NCI-H2029 treated with DMSO at 0.1 percent for 48 hours (cell line): ENCODE measurements at regions not wholly inside any gene's neighbourhood (a gene's known extent, or its start where the extent isn't known, plus 50 kb on each side); places are given as distances from the start of the nearest gene placed in this dataset.
"Not testable (repeated sequence)": the region's sequence is repeated elsewhere in the genome, so short reads cannot be mapped to it uniquely, and the experiment has no call there.

Experiments used
- DNase-seq: peaks from one replicate; lab custom pipeline; 2025; lab: John Stamatoyannopoulos, UW

DNA sequence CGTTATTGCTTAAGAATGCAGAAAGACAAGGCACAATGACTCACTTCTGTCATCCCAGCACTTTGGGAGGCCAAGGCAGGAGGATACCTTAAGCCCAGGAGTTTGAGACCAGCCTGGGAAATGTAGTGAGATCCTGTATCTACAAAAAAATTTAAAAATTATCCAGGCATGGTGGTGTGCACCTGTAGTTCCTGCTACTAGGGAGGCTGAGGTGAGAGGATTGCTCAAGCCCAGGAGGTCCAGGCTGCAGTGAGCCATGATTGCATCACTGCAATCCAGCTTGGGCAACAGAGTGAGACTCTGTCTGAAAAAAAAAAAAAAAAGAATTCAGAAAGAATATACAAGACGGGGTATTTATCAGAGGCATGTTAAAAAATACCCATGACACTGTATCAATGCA, 182.0 kb upstream of the SPOPL start:
- DNase-seq: no peak

DNA sequence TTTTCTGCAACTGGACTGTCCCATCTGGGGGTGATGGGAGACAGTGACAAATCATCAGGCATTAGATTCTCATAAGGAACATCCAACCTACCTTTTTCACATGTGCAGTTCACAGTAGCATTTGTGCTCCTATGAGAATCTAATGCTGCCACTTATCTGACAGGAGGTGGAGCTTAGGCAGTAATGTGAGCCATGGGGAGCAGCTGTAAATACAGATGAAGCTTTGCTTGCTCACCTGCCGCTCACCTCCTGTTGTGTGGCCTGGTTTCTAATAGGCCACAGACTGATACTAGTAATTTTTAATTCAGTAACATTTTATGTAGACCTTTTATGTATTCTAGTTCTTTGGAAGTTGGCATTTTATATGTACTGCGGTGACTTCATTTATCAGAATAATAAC, 180.1 kb upstream of the SPOPL start:
- DNase-seq: peak; percentile 34

DNA sequence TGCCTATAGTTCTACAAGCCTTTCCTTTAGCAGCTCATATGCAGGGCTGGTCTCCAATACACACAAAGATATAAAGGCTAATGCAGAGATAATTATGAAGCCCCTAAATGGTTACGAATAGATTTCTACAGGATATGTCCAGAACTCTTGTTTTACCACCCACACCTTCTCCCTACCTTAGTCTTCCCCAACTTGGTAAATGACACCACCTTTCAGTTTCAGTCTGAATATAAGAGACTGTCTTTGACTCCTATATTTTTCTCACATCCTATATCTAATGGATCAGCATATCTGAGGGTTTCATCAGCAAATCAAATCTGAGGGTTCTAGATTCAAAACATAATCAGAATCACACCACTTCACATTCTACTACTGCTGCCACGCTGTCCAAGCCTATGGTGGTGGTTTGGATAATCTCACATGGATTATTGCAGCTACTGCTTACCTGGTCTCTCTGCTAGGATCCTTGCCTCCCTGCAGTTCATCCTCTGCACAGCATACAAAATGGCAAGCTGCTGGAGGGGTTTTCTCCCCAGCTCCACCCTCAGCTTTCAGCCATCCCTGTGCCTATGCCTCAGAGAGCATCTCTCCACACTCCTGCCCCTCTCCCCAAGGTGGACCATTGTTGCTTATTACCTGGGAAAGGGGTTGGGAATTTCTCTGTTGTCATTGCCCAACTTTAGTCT, 178.0 kb upstream of the SPOPL start:
- DNase-seq: no peak

DNA sequence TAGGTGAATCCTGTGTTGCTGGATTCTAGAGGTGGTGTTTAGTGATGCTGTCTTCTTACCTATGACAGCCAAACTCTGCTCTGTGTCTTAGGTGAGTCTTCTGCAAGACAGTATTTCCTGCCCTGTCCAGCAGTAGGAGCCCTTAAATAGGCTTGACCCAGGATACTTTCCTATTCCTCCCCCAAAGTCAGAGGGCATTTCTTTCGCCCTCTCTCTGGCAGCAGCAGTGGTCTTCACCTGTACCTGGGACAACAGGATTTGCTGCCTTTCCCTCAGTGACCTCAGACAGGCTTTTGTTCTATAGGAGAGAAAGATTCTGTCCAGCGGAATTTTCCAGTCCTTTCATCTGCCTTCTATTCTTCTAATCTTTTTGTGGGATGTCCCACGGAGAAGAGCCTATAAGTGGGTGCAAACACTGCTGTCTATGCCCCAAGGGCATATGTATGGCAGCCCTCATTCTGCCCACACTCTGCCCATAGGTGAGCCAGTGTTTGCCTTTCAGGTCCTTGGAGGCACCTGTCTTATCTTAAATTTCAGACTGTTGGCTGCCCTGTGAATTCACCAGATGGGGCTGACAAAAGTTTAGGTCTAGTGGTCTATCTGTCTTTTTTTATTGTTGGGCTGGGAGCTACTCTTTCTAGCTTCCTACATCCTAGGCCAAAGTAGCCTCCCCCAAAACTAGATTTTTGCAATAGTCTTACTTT, 177.3 kb upstream of the SPOPL start:
- no peak for DNase-seq

DNA sequence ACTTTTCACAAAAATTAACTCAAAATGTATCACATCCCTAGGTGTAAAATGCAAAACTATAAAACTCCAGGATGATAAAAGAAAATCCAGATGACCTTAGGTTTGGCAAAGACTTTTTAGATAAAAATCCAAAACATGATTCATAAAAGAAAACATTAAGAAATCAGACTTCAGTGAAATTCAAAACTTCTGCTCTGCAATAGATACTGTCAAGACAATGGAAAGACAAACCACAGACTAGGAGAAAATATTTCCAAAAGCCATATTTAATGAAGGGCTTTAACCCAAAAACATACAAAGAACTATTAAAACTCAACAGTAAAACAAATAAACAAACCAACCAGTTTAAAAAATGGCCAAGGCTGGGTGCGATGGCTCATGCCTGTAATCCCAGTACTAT, 173.6 kb upstream of the SPOPL start:
- DNase-seq: no peak

DNA sequence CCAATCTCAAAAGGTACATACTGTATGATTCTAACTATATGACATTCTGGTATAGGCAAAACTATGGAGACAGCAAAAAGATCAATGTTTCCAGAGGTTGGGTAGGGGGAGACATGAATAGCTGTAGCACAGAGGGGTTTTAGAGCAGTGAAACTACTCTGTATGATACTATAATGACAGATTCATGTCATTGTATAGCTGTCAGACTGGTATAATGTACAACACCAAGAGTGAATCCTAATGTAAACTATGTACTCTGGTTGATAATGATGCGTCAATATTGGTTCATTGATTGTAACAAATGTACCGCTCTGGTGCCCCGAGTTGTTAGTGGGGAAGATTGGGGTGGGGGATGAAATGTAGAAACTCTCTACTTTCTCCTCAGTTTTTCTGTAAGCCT, 172.4 kb upstream of the SPOPL start:
- no peak for DNase-seq

DNA sequence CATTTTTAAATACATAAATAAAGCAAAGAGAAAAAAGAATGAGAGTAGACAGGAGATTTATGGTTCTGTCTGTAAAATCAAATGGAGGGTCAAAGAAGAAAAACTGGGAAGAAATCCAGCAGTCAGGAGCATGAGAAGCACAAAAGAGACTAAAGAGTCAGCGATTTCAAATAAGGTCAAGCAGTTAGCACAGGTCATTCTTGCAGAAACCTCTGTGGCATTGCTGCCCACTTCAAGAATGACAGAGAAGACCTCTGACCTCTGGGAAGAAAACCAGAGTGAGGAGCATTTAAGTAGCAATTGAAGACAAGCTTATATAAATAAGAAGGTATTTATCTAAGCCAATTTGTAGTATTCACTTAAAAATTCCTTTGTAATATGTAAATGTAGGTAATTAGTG, 172.0 kb upstream of the SPOPL start:
- no peak for DNase-seq

DNA sequence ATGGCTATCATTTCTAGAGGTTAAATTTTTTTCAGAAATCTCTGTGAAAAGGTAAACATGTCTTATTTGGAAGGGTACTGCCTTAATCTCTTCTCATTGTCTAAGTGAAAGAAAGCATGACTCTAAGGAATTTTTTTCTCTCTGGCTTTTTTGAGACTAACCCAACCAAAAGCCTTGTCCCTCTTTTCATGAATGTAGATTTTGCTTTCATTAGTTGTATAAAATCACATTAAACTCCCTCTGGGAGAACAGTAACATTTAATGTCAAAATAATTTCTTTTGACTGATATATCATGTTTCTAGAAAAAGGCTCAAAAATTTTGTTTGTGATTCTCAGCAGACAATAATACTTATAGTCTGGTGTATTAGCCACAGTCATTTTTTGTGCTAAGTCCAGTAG, 168.4 kb upstream of the SPOPL start:
- no peak for DNase-seq

DNA sequence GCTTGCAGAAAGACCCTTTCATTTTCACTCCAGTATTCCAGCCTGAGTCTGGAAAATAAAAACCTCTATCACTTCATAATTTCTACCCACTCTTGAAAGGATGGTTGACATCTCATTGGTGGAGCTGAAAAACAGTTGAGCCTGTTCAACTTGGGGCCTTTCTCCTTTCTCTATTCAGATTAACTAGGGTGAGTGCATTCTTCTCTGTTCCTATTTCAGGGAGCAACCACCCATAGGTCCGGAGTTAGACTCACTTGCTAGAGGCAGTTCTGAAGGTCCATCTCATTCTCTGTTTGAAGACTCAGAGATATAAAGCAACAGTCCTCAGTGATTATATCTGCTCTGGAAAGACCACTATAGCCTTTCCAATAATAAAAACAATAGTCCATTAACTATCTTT, 167.9 kb upstream of the SPOPL start:
- DNase-seq: no peak

DNA sequence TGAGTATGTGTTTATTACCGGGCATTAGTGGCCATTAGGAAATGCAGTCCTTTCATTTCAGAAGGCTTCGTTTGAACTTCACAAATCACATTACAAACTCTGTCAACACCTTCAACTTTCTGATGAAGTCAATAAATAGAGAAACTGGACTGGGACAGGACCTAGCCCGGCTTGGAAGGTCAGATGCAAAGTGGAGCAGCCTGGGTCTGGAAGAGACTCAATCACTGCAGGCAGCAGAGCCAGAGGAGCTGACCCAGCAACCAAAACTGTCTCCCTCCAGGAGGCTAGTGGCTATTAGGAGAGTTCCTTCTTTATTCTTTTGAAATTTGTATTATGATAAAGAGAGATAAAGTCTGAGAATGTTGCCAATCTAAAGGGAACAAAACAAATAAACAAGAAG, 167.2 kb upstream of the SPOPL start:
- DNase-seq: no peak

DNA sequence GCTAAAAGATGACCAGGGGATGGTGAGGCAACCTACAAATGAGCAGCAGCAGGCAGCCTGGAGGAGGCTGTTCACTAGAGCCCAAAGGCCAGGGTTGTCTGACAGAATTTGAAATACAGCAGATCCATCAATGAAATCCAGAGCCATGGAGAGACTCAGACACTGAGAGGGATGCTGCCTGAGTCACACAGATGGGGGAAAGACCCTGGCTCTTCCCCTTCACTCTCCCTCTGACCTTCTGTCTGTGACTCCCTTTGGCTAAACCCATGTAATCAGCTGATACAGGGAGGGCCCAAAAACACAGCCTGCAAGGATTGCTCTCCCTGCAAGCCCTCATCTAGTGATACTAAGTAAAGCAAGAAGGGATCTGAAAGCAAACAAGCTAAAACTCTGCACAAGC, 166.5 kb upstream of the SPOPL start:
- no peak for DNase-seq

DNA sequence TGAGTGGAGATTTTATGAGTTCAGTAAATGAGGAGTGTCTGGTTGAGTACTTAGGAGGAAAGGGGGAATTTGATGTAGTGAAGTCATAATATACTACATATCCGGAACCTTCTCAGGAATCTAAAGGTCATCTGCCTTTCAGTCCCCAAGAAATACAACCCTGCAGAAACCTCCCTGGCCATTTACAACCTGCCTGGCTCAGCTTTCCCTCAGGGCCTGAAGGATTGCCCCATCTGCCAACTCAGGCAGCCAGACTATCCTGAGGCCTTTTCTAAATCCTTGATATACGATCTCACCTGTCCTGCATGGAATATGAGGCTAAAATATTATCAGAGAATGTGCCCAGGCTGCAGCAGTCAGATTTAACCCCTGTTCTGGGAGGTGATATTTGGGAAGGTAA, 165.4 kb upstream of the SPOPL start:
- DNase-seq: no peak

DNA sequence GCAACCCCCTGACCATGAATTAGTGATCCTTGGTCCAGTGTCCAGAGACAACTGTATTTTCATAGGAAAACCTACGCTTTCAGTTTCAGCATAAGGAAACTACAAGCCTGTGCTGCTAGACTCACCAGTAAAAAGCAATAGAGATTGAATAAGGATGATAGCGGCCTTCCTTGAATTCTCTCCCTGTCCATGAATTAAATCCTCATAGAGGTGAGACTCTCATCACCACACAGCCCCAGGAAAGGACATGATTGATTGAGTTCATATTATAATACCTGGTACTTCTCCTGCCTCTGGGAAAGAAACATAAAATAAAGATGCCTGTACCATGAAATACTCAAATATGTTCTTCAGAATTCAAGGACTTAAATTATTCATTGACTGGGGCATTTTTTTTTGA, 146.3 kb upstream of the SPOPL start:
- no peak for DNase-seq

DNA sequence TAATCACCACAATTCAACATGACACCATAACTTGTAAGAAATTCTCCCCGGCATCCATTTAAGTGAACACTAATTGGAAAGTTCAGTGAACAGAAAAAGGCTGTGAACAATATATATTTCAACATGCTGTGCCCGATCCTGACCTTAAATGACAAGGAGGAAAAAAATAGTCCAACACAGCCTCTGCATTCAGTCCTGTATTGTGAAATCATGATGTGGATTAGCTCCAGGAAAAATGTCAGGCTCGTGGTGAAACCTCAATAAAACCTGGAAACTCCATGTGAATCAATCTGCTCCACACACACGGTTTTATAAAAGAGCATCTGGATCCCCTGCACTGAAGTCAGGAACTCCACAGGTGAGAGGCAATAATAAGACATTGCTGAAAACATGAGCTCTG, 145.4 kb upstream of the SPOPL start:
- DNase-seq: no peak

DNA sequence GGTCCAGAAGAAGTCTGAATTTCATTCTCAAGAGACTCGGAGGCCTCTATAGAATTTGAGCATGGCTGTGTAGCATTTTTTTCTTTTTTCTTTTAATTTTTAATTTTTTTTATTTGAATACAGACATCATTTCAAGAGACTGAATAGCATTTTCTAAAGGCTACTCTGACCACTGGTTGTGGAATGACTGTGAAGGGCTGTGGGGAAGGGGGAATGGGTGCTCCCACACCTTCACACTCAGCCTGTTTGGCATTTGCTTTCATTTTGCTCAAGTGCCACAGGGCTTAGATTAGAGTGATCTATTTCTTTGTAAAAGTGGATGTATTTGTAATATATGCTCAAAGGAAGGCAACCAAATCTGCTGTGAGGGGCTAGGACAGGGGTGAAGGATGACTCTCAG, 142.0 kb upstream of the SPOPL start:
- no peak for DNase-seq

DNA sequence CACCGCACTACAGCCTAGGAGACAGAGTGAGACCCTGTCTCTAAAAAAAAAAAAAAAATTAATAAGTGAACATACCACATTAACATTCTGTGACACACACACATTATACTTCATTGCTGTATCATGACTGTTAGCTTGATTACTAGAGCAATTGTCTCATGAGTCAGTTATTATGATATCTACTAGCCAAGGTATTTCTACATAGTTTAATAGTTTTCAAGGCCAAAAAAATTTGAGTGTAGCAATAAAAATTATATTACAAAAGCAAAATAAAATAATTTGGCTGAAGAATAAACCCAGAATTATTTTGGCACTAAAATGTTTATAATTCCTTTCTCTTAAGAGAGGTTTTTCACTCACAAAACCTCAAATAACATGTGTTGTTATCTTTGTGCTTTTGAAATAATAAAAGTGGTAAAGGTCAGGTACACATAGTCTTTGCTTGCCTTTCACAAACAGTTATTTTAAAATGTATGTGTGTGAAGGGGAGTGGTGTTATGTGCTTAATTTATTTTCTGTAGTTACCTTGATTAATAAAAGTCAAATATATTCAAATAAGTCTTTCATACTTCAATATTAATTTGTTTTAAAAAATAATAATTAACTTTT, 136.9 kb upstream of the SPOPL start:
- no peak for DNase-seq

DNA sequence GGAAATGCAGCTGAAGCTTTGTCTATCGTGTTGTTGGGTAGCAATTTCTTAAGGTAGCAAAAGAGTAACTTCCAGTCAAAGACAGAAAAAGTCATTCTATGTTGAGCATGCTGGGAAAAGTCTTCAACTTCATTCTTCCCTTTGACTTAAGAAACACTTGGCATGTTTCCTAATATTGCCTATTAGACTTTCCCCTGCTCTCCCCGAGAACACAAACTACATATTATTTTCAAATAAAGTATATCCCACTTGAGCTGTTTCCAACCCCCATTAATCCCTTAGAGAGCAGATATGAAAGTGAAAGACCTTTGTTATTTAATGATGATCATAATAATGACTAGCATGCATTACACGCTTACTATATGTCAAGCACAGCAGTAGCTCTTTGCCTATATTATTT, 136.0 kb upstream of the SPOPL start:
- DNase-seq: no peak

DNA sequence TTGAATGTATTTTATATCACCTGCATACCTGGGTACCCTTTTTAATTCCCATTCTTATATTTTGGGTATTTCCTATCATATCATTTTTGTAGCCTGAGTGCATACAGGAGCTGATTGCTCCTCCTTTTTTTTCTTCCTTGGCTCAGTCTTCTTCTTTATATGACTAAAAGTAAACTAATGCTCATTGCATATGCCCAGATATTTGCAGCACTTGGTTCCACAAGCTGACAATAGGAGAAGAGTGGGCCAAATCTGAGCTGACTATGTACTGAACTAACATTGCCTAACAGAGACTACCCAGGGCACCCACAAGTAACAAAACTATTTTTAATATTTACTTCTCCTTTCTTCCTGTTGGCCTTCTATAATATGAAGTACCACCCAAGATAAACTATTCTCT, 131.7 kb upstream of the SPOPL start:
- no peak for DNase-seq

DNA sequence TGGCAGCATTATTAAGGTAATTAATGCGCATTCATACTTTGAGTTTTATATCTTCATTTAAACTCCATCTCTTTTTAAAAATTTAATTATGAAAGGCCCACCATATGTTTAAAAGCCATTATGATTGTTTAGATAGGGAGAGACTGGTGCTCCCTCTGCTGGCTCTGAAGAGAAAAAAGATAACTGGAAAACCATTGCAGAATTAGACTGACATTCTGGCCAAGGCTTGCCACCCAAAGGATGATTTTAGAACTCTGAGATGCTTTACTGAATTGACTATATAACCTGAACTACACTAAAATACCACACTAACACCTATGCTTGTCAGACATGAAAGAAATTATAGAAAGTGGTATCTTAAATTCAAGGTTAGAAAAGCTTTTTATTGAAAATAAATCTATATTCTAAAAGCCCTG, 127.6 kb upstream of the SPOPL start:
- DNase-seq: peak; percentile 36

DNA sequence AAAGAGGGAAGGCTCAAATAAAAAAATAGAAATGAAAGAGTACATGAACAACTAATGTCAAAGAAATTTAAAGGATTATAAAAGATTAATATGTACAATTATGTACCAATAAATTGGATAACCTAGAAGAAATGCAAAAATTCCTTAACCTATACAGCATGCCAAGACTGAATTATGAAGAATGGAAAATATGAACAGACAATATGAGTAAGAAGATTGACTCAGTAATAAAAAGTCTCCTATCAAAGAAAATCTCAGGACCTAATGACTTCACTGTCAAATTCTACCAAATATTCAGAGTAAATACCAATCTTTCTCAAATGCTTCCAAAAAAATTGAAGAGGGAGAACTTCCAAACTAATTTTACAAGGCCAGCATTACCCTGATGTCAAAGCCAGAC, 120.2 kb upstream of the SPOPL start:
- no peak for DNase-seq

DNA sequence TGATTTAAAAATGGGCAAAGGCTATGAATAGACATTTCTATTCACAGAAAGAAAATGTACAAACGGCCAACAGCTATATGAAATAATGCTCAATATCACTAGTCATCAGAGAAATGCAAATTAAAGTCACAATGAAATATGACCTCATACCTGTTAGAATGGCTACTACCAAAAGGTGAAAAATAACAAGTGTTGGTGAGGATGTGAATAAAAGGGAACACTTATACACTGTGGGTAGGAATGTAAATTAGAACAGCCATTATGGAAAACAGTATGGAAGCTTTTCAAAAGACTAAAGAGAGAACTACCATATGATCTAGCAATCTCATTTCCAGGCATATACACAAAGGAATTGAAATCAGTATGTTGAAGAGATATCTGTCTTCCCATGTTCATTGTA, 118.9 kb upstream of the SPOPL start:
- no peak for DNase-seq

DNA sequence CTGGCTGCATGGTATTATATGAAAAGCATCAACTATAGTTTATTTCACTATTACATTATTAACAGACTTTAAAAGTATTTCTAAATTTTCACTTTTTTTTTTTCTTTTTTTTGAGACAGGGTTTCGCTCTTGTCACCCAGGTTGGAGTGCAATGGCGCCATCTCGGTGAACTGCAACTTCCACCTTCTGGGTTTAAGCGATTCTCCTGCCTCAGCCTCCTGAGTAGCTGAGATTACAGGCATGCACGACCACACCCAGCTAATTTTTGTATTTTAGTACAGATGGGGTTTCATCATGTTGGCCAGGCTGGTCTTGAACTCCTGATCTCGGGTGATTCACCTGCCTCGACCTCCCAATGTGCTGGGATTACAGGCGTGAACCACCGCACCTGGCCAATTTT, 115.4 kb upstream of the SPOPL start:
- DNase-seq: not testable (repeated sequence)

DNA sequence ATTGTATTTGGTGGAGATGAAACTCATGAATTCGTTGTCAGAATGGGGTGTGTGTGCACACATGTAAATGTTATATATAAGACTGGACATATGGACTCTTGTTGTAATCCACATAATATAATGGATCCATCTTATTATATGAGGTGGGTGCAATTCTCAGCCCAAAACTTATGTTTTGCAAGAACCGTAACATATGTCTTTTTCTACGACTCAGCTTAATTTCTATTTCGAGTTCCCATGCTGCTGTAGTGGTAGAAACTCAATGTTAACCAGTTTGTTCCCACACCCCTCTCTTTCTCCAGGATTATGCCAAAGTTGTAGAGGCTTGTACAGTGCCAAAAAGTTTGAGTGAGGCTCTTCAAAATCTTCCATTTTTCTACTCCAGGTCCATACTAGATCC, 112.5 kb upstream of the SPOPL start:
- DNase-seq: no peak
